GM18507 (cell line): ENCODE measurements at regions not wholly inside any gene's neighbourhood (a gene's known extent, or its start where the extent isn't known, plus 50 kb on each side); places are given as distances from the start of the nearest gene placed in this dataset.

Experiments
- DNase-seq: peaks from one replicate; pipeline ENCODE4 v3.0.0; 2011; ENCODE audit warnings: low read depth; ENCODE audit not compliant: insufficient read length; ENCODE audit errors: extremely low spot score
- FAIRE-seq: peaks from 2 replicates; lab custom pipeline; 2011; peaks lifted over from hg19 to GRCh38; lab: Jason Lieb, UNC

- no peak for FAIRE-seq
- no peak for DNase-seq
These were observed 205.5 kb upstream of the KLF14 start for GRCh38 chr7:130939321-130940095.

- FAIRE-seq, result no peak
These were observed 206.3 kb upstream of the KLF14 start for GRCh38 chr7:130940326-130940725.

DNA sequence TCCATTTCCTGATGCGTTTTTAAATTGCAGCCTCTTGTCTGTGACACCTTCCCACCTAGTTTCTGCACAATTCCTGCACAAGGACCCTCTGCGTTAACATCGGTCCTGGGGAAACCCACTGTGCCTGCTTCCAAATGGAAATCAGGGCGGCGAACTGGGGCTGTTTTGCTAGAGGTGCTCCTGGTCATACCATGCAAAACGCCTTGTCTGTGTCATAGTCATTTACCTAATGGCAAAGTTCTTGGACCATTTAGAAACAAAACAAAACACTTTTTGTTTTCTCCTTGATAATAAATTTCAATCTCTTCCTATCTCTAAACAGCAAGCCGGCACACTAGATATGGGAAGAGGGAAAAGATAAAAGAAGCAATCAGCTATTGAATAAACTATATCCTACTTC is 206.9 kb upstream of the KLF14 start:
- DNase-seq (no peak), FAIRE-seq (no peak)

More at GRCh38 chr7:130940326-130940725, 206.3 kb upstream of the KLF14 start:
- no peak for DNase-seq

GRCh38 chr7:130941322-130942210 is 207.6 kb upstream of the KLF14 start:
- FAIRE-seq, result no peak
- DNase-seq, result no peak

- no peak for DNase-seq
- no peak for FAIRE-seq
These were observed 208.4 kb upstream of the KLF14 start for GRCh38 chr7:130942211-130942964.

- FAIRE-seq (peak; percentile 84), DNase-seq (no peak)
These were observed 209.4 kb upstream of the KLF14 start for GRCh38 chr7:130943336-130943901.

DNA sequence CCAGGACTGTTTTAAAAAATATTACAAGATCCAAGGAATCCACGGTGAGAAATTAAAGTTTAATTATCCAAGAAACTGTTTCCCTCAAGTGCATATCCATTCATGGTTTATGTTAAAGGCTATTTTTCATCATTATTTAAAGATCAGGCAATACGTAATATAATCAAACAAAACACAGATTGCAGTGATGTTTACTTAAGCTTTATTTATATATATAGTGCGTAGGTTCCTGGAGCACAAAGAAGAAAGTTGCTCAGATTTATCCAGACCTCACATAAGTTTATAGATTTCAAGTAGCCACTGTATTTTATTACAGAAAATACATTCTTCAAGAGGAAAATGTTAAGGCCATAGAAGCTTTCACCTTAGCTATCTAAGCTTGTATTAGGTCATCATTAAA is 210.0 kb upstream of the KLF14 start:
- FAIRE-seq, result no peak
- no peak for DNase-seq

DNA sequence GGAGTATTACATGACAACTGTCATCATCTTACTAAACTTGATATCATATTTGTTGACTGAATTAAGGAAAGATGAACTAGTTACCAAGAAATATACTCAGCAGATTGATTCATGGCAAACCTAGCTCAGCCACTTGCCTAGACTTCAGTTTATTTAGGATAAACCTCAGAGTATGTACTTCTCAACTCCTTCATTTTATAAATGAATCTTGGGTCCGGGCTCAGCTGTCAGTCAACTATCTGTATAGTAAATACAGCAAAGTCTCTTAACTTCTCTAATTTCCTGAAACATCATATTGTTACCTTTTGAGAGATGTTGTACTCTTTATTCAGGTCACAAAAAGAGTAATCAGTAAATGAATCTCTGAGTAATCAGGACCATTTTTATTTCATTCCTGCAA is 211.0 kb upstream of the KLF14 start:
- FAIRE-seq (no peak), DNase-seq (no peak)

DNA sequence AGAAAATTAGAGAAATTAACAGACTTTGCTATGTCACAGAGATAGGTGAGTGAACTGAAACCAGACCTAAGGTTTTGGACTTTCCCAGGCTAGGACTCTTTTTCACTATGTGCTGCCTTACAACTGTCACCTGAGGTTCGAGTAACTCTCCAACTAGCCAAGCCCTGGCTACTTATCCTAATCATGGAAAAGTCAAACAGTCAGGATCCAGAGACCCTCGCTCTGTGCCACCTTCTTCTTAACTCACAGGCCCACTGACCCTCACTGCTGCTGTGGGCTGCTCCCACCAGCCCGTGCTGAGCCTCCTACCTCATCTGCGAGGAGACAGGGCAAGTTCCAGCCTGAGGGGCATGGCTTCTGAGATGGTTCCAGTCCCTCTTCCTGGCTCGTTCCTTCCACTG is 211.4 kb upstream of the KLF14 start:
- peak; percentile 66 for FAIRE-seq

DNA sequence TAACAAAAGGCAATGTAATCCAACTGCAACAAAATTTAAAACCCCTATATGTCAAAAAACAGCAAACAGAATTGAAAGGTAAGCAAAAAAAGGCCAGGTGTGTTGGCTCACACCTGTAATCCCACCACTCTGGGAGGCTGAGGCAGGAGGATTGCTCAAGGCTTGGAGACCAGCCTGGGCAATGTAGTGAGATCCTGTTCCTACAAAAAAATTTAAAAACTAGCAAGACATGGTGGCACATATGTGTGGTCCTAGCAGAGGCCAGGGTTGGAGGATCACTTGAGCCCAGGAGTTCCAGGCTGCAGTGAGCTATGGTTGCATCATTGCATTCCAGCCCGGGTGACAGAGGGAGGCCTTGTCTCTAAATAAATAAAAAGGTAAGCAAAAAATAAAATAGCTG is 212.1 kb upstream of the KLF14 start:
- FAIRE-seq (no peak), DNase-seq (no peak)

More for the DNA sequence above, 211.4 kb upstream of the KLF14 start:
- no peak for DNase-seq

GRCh38 chr7:130947792-130948580 is 214.0 kb upstream of the KLF14 start:
- FAIRE-seq (peak; percentile 77), DNase-seq (no peak)

DNA sequence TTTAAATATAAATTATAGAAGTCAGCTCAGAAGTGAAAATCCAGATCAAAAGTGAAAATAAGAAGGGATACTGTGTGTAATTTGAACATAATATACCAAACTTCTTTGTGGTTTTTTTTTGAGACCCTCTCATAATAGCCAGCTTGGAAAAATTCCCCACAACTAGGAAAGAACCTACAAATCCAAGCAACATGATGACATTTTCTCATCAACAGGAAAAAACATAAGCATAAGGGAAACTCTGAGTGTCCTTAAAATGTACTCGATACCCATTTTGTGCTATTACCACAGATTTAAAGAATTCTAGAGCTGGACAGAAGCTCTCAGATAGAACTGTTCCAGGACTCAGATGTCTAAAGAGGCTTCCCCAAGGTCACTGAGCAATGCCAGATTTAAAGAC is 214.8 kb upstream of the KLF14 start:
- FAIRE-seq, result no peak
- no peak for DNase-seq

DNA sequence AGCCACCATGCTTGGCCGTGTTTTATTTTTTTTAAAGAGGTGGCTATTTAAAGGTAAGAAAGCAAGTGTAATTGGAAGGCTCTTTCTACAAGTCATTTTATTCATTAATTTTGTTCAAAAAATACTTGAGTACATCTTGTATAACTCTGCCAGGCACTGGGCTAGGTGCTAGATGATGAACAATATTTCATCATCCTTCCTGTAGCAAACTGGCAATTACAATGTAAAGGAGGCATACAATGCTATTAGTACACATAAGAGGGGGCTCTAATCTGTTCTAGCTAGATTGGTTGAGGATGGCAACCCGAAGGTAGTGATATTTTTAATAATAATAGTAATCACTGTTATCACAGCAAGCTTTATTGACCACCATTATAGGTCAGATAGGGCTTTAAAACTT is 215.5 kb upstream of the KLF14 start:
- FAIRE-seq, result no peak

GRCh38 chr7:130950054-130950453 is 216.0 kb upstream of the KLF14 start:
- DNase-seq (no peak), FAIRE-seq (no peak)

More for the DNA sequence above, 215.5 kb upstream of the KLF14 start:
- DNase-seq, result no peak

- no peak for DNase-seq
- FAIRE-seq, result no peak
These were observed 216.7 kb upstream of the KLF14 start for GRCh38 chr7:130950741-130951140.

DNA sequence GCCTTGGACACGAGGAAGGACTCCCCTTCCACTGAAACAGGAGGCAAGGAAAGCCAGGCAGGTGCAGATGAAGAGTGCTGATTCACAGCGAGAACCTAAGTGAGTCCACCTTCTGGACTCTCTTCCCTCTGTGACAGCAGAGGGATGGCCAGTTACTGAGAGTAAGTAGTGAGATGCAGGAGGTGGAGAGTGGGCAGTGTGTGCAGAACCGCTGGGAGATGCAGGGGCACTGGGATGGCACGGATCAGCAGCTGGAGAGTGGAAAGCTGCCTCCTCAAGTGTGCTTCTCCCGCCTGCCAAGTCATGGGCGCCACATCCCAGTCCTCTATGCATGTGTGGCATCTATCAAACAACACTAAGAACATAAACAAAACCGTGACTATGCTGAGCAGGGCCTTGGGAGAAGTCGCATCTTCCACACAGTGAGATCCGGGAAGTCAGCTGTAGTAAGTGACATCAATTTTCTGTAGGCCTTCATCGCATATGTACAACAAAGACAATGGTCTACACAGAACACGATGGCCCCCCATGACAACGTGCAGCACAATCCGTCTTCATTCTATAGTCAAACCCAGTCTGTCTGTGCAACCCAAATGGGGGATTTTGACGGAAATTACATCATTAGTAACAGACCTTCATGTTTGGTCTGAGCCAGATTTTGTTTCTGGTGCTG is 217.4 kb upstream of the KLF14 start:
- no peak for DNase-seq
- FAIRE-seq, result peak; percentile 63

GRCh38 chr7:130951976-130952876 is 218.2 kb upstream of the KLF14 start:
- DNase-seq (no peak), FAIRE-seq (no peak)
